ENCODE measurements at regions not wholly inside any gene's neighbourhood (a gene's known extent, or its start where the extent isn't known, plus 50 kb on each side); places are given as distances from the start of the nearest gene placed in this dataset.

DNA sequence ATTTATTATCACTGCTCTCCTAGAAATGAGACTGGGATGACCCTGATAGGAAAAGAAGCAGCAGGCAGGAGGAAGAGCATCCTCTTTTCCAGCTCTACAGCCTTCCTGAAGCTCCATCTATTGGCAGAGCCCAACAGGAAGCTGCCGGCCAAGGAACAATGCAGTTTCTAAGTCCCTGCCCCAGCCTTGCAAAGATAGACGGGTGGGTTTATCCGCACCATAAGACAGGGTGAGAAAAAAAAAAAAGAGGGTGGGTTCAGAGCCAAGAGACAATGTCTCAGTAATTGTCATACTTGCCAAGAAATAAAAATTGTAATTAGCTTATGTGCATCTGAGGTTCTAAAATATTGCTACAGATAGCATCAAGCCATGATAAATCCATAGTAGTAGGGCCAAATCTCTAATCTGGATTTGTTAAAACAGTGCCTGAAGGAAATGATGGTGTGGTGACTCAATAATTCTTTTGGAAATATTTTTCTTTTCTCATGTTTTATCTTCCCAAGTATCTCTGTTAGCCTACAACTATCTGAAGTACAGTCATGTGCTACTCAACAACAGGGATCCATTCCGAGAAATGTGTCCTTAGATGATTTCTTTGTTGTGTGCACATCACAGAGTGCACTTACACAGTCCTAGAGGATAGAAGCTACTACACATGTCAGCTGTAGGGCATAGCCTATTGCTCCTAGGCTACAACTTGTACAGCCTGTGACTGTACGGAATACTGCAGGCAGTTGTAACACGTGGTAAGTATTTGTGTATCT lies 242.9 kb upstream of the CXCL12 start:
- DNase-seq, result no peak

DNA sequence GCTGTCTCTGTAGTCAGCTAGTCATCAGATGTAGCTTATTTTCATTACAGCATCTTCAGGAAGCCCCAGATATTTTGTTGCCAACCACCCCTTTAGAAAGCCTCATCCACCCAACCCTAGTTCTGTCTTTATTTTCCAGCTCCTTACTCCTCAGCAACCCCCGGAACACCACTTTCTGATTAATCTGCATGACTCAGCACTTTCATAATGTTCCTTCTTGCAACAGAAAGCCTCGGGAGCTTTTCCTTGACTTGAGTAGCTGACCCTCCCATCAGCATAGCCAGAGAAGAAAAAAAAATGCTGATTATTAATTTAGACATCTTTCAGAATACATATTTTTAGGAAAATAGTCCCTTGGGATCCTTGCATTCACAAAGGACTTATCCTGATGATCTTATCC lies 244.0 kb upstream of the CXCL12 start:
- no peak for DNase-seq

DNA sequence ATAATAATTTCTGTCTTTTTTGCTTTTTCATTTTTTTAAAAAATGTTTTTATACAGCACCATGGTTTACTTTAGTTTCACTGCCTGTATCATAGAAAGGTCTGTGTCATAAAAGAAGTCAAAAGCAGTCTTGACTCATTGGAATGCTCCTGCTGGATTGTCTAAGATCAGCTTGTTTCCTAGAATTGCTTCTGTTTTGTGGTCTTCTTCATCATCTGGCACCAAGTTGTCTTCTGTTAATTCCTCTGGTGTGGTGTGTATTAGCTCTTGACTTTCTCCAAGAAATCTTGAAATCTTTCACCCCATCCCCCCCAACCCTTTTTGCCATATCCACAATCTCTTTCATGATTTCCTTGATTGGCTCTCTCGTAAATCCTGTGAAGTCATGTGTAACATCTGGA lies 250.3 kb upstream of the CXCL12 start:
- no peak for DNase-seq

DNA sequence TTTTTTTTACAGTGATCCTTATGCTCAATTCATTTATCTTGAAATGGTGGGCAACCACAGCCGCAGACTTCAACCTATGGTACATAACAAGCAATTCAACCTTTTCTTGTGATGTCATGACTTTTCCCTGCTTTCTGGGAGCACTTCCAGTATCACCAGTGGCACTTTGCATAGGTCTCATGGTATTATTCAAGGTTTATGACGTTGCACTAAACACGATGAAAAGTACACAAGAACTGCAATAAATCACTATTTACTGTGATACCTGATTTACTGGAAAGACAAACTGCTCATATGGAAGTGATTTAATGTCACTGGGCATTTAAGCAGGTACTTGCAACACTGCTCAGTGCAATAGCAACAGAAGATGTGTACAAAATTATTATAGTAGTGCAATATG lies 251.7 kb upstream of the CXCL12 start:
- no peak for DNase-seq

DNA sequence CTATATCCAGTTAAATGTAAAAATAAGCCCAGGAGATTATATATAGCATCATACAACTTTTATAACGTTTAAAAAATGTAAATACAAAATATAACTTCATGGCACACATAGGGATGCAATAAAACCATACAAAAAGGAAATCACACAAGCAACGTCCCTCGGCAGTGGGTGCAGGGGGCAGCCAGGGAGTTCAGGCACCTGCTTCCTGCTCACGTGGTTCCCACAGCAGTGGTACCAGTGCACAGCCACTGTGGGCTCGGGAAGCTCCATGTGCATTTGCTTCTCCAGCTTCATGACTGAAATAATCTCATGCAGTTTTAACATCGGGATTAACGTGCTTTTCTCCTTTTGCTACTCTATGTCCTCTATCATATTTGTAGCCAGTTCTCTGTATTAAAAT lies 255.5 kb upstream of the CXCL12 start:
- no peak for DNase-seq

DNA sequence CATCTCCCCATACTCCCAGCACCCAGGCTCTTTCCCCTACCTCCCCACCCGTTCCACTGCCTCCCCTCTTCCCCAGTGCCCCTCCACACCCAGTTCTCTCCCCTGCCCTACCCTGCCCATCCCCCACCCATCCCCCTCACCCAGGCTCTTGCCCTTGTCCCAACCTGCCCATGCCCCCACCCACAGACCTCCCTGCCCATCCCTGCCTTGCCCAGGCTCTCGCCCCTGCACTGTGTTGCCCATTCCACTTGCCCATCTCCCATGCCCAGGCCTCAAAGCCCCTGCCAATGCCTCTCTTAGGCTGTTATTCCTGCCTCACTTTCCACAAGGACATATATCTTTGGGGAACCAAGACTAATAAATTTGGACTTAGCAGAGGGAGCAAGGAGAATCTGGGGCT lies 262.6 kb upstream of the CXCL12 start:
- no peak for DNase-seq

DNA sequence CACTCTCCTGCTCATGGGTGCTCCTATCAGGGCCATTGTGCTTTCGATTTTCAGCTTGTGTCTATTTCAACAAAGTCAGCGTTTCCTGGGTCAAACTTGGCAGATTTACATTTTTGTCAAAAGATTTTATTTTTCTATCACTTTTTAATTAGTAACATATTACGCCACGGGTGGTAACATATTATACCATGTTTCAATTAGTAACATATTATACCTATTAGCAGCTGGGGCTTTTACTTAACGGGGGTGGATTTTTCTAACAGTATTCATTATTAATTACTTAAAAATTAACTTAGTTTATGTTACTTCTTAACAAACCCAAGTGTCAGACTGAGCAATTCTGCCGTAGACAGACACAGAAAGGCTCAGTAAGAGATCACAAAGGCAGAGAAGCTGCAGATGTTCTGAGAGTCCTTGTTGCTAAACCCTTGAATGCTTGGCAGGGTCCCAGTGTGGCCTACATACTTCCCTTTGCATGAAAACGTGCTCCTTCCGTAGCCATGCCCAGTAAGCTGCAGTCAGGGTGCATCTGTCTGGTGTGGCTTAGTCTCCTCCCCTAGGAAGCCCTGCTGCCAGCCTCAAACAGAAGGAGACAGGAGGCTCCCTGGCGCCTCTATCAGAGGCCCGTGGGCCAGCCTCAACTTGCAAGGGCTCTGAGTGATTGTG lies 263.1 kb upstream of the CXCL12 start:
- no peak for DNase-seq

DNA sequence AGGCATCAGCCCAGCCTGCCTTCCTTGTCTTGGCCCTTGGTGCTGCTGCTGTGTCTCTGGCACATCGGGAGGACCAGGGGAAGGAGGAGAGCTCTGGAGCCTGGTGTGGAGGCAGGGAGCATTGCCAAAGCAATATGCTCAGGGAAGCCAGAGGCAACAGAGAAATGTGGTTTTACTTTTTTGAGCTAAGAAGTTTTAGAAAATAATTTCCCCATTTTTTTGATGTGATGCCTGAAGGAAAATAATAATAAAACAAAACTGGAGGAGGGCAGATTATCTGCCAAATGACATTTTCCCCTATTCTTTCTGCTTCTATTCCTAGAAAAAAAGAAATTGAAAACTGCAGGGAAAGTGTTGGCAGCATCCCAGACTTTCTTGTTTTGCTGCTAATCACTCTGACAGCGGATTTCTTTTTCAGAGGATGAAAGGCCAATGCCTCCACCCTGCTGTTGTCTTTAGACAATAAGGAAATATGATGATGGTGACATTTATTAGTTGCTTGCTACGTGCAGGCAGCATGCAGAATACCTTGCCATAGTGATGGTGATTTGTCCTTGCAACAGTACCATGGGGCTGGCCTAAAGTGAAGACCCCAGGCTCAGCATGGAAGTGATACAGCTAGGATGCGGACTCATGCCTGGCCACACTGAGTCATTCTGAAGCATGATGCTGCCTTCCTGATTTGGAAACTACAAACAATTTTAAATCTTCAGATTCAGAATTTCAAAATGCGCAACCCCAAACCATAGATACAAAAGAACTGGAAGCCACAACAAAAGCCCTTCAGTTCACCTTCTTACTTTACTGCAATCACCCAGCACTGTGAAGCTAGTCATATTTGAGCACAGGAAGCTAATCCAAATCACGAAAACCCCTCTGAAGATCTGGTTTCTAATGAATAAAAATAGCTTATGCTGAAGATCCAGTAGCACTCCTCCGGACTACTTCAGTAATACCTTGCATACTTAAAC lies 260.2 kb upstream of the TMEM72 start:
- DNase-seq, result no peak

DNA sequence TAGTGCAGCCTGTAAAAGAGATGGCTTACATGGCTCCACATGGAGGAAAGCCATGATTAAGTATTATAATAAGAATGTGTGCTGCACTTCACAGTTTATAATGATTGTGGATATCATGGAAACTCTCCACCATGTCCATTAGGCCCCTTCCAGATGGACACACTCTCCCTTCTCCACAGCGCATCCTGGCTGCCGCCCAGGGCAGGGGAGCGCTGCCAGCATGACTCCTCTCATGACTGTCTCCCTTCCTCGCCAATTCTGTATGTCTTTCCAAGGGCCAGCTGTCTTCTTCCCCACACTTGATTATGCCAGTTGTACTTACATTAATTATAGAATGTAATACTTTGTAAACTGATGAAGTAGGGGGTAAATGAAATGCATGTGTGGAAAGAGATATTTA lies 259.3 kb upstream of the TMEM72 start:
- no peak for DNase-seq

DNA sequence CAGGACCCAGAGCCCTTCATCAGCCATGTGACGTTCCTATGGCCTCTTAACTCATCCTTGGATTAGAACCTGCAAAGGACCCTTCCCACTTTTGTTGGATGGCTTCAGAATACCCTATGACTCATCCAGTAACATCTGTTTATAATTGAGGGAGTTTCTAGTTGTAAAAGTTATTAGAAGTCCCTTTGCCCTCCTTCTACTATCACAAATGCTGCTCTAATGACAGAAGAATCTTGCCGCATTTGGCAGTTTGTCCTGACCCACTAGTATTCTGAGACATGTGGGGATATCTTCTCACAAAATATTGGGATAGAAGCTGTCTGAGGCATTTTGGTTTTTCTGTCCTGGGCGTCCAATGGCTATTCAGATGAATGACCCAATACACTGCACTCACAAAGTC lies 251.8 kb upstream of the TMEM72 start:
- DNase-seq, result no peak

DNA sequence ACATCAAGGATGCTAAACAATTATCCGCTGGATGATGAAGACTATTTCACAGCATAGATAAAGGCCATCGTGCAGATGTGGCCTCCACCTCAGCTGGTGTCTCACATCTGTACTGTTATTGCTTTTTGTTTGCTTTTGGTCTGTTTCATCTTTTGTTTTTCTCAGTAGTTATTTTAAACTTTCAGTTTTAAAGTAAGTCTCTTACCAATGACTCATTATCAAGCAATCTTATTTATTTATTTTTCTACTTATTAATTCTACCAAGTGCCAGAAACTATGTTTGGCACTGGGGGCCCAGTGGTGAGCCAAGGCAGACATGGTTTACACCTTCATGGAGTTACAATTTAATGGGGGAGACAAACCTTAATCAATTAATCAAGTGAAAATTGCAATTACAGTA lies 250.9 kb upstream of the TMEM72 start:
- DNase-seq, result no peak

DNA sequence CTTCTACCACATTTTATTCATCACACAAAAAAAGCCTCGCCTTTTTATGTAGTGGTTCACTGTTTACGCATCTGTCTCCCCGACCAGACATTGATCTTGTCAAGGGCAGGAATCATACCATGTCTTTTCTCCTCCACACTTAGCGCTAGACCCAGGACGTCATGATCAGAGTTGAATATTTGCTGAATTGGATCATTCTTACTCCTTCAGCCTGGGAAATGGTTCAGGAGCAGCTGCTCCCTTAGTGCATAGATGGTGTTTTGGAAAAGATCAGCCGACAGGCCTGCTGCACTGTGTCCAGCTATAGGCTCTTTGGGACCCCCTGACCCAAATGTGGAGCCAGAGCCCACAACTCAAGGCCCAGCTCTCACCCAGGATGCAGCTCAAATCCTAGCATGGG lies 249.1 kb upstream of the TMEM72 start:
- DNase-seq, result no peak

DNA sequence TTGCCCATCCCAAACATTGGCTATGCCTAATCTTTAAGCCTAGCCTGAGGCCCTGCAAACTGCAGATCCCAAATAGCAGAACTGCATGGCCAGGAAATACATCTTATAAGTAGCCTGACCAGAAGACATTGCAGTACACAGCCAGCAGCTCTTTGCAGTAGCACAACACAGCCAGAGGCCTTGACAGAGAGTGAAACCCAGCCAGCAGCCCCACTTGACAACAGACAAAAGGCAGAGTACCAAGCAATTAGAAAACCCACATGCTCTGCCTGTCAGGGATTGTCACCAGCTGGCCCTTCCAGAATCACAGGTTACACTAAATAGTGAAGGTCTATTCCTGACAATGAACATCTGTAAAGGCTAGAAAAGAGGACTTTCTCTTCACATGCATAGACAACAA lies 242.8 kb upstream of the TMEM72 start:
- no peak for DNase-seq

DNA sequence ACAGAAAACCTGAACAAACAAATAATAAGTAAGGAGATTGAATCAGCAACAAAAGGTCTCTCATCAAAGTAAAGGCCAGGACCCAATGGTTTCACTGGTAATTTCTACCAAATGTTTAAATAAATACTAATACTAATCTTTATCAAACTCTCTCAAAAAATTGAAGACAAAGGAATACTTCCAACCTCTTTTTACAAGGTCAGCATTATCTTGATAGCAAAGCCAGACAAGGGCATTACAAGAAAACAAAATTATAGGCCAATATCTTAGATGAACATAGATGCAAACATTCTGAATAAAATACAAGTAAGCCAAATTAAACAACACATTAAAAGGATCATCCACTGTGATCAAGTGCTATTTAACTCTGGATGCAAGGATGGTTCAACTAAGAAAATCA lies 239.8 kb upstream of the TMEM72 start:
- DNase-seq, result no peak

DNA sequence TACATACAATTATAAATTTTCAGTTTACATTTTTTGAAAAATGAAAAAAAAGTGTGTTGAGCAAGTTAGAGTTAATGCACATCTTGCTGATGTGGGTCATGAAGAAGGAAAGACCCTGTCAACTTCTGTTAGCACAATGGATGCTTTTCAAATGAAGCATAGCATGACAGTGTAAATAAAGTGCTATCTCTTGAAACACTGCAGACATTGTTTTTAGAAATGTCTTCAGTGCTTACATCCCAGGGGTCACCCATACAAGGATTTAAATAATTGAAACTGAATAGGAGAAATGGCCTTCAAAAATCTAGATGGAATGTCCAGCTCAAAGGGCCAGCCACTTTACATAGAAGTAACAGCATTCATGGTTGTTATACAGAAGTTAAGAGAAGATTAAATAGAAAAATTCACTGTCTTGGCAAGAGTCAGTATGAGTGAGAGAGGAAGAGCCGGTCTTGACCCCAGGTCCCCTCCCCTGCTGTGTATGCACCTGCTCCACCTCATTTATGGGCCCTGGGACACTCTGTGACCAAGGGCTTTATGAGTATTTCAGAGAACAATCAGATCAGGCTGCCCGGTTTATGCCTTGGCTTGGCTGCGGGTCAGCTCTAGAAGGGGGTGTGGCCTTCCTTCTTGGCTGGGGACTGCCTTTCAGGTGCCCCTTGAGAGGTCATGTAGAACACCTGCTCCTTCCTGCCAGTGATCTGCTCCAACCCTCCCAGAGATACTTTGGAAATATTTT lies 237.7 kb upstream of the TMEM72 start:
- no peak for DNase-seq

DNA sequence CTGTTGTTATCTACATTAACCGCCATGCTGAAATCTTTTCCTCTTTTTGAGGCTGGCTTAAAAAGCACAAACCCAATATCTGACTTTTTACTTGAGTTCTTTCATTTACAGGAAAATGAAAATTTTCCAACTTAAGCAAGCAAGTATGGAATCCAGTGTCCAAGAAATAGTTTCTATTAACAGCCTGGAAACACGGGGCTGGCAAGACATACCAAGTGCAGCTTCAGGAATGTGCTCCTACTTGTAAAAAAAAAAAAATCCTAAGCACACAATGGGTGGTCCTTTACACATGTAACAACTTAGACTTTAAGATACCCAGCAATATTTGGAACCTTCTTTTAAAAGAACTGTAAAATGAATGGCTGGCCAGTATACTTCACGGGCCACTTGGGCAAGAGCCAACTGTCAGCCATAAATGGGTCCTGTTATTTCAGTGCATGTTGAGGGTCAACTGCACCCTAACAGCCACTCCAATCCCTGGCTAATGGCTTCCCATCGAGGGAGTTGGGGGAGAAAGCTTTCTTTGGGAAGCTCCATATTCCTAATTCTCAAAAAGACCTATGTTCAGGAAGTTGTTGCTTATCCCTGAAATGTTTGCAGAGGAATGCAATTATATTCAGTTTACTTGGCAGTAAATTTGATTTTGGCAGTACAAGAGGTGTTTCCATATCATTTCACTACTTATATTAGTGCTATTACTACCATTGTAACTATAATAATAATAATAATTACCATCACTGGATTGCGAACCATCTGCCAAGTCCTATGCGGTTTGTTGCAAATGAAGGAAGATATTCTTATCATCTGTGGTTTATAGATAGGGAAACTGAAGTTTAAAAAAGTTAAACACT lies 236.4 kb upstream of the TMEM72 start:
- no peak for DNase-seq

DNA sequence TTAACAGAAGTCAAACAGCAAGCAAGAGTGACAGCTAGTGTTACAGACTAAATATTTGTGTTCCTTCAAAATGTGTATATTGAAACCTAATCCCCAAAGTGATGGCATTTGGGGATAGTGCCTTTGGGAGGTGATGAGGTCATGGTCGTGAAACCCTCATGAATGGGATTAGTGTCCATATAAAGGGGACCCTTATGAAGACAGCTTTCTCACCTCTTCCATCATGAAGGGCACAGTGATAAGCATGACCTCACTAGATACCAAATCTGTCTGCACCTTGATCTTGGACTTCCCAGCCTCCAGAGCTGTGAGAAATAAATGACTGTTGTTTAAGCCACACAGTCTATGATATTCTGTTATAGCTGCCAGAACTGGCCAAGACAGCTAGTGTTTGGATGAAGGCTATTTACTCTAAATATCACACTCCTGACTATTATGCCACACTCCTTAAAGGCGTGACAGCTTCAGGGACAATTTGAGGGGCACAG lies 235.7 kb upstream of the TMEM72 start:
- DNase-seq, result no peak

DNA sequence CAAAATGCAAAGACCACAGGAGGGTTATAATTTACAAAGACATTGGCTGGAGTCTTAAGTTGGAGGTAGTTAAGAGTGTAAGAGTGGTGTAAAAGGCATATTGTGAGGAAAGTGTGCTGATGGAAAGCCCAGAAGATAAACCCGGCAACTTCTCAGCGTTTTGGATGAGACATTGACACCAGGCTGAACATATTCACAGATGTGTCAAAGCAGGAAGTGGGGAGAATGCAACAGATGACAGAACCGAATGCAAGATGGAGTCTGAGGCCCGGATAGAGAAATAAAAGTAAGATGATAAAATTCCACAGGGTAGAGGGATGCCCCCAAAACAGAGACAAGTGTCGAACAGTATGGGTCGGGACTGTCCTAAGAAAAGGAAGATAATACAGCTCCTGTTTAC lies 230.4 kb upstream of the TMEM72 start:
- DNase-seq, result no peak

DNA sequence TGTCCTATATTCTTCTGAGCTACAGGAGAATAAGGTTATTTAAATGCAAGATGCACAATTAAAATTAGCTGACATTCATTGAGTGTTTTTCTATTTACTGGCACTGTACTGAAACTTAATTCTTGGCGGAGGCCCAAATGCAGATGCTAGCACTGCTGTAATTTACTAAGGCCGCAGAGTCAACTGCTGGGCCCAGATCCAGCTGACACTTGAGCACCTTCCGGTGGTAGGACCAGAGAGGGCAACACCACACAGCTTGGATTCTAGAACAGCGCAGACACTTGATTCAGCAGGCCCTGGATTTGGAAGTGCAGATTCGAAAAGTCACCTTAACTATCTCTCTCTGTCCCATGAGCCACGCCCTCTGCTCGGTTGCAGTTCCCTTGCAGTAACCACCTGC lies 228.6 kb upstream of the TMEM72 start:
- DNase-seq, result no peak

DNA sequence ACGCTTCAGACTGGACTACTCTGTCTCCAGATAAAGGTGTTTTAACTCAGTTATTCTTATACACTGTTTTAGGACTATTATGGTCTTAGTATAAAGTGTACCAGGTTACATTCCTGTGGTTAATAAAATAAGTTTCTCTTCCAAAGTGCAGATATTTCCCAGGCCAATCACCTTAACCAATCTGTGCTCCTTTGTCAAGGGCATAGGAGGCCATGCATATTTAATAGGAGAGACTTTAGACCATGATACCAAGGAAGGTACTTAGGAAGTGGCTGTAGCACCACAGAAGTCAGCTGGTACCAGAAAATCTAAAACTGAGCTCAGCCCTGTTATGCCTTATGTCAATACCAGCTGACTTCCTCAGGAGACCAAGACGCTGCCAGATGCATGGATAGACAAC lies 226.5 kb upstream of the TMEM72 start:
- DNase-seq, result no peak

DNA sequence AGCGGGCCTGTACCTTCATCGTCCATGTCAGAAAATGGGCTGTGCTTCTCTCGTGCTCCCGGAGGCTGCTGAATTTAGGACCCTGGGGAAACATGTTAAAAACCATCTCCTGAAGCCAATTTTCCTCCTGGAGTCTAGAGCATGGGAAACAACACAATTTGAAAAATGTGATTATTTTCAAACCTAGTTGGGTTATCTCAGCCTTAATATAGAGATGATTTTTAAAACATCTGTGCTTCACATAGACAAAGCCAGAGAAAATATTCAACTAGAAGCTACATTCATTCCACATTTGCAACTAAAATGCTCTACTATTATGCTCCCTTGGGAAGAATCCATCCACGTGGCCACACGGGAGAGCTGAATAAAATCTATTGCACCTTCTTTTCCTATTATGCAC lies 225.9 kb upstream of the TMEM72 start:
- no peak for DNase-seq

DNA sequence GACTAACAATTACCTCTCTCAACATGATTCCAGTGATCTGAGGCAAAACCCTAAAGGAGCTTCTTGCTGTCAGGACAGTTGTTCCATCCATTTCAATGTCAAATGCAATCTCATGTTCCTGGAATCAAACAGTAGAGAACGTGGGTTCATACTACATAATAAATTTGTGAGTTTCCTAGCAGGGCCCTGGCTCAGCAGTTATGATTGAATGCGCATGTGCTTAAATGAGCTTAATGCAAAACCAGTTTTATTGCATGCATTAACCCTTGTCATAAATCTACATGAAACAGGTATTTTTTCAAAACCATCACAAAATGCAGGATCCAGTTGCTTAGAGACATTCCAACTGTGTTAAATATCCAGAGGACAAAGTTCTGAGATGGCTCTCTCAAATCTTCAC lies 225.4 kb upstream of the TMEM72 start:
- no peak for DNase-seq
